HG03432 (cell line): ENCODE measurements at regions not wholly inside any gene's neighbourhood (a gene's known extent, or its start where the extent isn't known, plus 50 kb on each side); places are given as distances from the start of the nearest gene placed in this dataset.

Experiments
- ATAC-seq: cut with Tn5 transposase; IDR thresholded peaks from one replicate; pipeline ENCODE4 v1.9.1; 2021; ENCODE audit warnings: mild to moderate bottlenecking, moderate library complexity; ENCODE audit not compliant: unreplicated experiment

DNA sequence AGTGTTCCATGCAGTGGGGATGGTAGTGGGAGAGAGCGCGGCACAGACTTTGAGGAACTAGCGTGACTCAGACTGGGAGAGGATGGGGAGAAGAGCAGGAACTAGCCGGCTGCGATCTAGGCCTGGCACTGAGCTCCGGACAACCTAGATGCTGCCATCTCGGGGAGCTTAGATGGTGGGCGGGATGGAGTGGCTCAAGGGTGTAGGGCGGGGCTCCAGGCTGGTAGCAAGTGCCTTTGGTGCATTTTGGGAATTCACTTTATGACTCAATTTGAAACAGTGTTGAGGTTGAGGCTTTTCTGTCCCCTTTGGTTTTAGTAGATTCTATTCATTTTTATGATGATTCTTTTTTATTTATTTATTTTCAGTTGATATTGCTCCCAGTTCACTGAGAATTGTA lies 185.3 kb upstream of the GPR26 start:
- no peak for ATAC-seq

DNA sequence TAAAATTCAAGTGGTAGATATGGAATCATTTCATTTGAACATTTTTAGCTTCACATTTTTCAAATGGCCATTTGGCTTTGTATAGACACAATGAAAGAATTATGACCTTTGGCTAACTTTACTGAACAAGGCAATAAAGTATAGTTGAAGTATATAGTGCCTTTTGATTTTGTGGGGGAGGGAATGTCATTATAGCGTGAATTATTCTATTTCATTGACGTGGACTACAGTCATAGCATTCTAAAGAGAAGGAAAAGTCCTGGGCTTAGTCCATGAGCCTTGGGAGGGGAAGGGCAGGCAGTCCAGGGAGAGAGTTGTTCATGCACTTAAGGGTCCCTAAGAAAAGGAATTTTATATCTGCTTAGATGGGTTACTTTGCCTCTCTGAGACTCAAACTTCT lies 181.4 kb upstream of the GPR26 start:
- ATAC-seq: no peak

DNA sequence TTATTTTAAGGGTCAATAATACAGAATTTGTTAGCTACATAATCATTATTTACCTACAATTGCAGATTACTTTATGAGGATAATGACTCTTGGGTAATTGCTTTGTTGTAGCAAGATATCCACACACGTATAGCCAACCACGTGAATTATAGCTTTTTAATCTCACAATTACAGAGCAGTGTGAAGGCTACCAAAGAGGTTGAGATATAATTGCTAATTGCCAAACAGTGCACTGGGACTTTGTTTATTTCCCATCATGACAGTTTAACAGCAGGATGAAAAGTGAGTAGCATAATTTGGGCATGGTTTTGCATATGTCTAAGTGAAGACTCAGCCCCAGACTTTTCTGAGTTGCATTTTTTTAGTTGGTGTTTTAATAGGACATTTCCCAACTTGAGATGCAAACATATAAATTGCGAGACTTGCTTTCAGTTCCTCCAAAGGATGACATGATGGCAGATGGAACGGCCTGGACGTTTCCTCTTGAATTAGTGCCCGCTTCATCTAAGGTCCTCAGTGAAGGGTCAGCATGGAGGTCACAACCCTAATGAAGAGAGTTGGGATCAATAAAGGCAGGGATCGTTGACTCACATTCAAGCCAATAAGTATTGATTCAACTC lies 180.7 kb upstream of the GPR26 start:
- ATAC-seq: no peak

DNA sequence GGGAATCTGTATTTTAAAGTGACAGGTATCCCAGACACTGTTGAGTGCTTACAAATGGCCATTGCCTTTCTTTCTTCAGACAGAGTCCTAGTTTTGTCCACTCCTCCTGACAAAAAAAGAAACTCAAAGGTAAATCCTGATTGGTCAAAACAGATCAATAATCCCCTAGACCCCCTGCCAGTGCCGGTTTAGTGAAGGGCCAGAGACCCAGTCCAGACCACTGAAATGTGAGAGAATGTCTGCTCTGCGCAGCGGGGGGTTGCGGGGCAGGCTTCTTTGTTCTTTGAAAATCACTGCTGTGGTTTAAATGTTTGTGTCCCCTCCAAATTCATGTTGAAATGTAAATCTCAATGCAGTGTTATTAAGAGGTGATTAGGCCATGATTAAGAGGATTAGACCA lies 177.7 kb upstream of the GPR26 start:
- ATAC-seq: no peak

DNA sequence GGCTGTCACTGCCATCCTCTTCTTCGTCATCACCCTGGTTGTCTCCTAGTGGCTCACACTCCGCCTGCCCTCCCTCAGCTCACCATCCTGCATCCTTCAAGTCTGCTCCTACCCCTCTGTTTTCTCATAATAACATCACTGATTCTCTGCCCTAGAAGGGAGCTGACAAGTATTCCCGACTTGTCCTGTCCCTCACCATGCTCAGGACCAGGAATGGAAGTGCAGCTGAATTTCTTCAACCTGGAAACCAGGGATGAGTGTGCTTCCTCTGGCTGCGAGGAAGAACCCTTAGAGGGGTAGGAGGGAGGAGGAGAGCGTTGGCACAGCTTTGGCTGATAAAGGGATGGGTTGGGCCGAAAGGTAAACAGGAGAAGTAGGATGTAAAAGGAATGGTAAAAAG lies 174.8 kb upstream of the GPR26 start:
- ATAC-seq: no peak

DNA sequence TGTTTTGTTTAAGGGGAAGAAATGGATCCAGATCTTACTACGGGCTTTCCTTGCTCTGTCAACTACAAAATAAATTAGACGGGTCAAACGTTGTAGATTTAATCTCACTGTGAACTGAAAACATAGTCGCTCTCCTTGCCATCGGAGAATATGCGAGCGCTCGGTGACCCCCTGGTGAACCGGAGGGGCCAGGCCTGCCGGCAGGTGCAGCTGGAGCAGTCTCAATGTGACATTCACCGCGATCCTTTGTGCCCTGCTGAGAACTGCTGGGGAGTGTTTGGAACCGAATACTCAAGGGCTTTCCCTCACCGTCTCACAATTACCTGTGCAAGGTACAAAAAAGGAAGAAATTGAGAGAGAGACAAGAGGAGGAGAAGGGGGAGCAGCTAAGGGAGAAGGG lies 174.1 kb upstream of the GPR26 start:
- no peak for ATAC-seq

DNA sequence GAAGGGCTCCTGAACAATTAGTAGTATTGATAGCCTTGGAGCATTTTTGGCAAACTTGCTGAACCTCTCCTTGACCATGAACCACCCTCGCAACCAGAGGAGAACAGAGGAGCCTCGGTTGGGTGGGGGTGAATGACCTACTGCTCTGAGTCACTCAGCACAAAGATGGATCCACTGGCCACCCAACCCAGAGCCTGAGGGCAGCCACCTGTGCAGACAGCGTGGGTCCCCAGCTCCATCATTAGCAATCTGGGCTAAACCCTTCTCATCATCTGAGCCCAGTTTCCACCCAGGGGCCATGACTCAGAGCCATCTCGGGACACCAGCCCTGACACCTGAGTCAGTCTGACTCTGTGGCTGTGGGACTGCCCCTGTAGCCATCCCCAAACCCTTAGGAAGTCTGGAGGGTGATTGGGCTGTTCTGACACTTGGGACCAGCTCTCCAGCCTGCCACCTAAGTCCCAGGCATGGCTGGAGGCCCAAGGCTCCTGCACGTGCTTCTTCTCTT lies 171.8 kb upstream of the GPR26 start:
- no peak for ATAC-seq

DNA sequence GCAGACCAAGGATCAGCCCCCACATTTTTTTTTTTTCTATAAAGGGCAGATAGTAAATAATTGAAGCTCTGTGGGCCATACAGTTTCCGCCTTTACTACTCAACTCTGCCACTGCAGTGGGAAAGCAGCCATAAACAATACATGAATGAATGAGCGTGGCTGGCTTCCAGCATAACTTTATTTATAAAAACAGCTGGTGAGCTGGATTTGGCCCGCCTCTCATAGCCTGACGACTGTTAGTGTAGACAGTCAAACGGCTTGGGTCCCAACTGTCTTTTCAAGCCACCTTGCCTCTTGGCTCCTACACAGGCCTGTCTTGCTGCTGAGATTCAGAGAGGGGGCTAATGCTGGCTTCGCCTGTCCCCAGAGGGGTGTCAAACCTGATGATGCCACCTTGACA lies 169.8 kb upstream of the GPR26 start:
- no peak for ATAC-seq

DNA sequence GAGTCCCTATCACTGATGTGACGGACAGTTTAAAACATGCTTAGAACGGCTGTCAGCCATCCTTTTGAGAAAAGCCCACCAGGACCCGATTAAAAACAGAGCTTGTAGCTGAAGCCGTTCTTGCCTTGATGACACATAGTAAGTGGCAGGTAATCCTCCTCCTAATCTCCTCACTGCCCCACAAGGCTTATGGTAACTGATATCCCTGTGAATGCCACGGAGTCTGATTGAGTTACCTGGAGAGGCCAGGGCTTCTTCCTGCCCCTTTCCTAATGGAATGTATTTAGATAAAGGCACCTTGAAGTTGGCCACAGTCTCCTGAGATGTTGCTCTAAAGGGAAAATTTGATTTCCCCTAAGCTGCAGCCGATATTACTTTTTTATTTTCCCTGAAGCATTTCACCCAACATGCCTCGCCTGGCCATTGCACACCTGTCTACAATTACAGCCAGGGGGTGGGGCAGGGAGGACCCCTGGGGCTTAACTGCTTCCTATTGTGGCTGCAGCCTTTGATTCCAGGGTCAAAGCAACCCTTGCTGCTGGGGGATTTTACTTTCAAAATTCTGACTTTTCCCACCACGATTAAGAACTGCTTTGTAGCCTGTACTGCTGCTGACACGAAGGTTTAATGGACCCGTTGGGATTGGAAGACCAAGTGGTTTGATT lies 169.0 kb upstream of the GPR26 start:
- no peak for ATAC-seq

DNA sequence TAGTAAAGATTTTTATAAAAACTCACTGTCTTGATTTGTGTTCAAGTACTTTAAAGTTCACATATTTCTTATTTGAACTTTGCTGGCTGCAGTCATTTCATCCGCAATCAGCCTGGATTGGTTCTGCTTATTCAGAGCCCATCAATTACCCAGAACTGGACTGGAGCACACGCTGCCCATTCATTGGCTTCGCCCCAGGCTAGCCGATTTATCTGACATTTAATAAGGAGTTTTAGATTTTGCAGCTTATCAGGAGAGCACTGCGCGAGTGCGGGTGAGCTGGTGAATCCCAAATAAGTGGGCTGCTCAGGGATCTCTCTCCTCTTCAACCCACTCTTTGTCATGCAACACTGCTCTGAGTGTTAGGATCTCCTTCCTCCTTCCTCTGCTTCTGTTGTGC lies 166.0 kb upstream of the GPR26 start:
- ATAC-seq: no peak

DNA sequence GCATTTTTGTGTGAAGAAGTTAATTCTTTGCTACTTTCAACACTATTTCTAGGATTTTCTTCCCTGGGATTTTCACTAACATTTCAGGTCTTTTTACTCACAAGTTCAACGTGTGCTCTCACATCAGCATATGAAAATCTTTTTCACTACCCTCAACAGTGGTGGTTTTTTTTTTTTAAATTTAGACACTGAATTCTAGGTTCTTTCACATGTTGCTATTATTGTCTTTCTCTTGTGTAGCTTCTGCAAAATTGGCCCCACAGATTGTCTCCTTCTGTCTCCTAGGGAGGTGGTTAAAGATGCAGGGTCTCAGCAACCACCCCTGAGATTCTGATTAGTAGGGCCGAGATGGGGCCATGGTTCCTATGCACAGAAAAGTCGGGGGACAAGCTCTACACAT lies 165.0 kb upstream of the GPR26 start:
- ATAC-seq: no peak

DNA sequence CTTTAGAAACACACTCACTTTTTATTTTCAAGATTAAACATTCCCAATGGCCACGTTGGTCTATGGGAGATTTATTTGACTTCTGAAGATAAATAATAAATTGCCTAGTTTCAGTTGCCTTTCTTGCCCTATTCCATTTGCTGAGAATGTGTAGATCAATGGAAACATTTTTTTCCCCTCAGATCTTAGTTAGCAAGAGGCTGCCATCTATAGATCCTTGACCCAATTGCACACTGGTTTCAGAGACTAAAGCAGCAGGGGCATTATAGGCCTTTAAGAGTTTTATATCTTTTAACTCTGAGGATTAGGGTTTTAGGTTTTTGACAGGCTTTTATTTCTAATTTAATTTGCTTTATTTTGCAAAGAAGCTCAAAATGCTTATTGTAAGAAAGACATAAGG lies 163.2 kb upstream of the GPR26 start:
- ATAC-seq: no peak

DNA sequence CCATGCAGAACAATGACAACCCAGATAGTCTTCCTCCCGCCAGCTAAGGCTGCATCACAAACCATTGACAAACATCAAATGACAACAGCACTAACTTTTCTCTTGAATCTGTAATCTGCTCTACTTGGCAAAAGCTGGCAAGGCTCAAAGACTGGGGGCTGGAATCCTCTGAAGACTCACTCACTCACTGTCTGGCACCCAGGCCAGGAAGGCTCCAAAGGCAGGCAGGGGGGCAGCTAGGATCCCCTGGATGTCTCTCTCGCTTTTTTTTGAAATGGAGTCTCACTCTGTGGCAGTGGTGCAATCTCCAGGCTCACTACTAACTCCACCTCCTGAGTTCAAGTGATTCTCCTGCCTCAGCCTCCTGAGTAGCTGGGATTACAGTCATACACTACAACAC lies 159.7 kb upstream of the GPR26 start:
- ATAC-seq: no peak

DNA sequence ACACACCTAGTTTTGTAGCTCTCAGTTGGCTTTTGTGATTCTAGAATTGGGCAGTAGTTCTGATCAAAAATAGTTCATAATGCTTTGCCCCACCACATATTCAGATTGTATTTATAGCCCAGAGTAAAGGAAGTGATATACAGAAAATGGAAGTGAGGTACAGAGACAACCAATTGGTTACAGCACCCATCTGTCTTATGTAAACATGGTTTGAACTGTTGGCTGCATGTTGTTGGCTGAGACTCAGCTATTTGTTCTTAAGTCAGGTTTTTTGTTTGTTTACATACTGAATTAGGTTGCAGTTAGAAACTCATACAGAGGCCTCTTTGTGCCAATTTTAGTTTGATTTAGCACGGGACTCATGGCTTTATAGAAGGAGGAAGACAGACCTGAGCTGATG lies 158.9 kb upstream of the GPR26 start:
- ATAC-seq: peak; percentile 50

DNA sequence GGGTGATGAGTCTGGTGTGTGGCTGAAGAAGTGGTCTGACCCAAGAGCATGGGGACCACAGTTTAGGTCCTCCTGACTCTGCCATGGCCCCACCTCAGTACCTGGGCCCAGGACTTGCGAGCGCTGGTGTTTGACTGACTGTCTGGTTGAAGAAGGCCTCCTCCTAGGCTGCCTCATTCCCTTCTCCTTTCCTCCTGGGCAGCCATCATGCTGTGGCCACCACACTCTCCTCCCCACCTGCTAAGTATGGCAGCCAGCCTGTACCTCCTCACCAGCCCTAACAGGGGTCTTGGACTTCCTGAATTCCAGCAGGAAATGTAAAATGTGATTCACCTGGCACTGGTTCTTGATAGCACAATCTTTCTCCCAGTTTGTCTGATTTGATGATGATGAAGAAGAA lies 156.8 kb upstream of the GPR26 start:
- no peak for ATAC-seq

DNA sequence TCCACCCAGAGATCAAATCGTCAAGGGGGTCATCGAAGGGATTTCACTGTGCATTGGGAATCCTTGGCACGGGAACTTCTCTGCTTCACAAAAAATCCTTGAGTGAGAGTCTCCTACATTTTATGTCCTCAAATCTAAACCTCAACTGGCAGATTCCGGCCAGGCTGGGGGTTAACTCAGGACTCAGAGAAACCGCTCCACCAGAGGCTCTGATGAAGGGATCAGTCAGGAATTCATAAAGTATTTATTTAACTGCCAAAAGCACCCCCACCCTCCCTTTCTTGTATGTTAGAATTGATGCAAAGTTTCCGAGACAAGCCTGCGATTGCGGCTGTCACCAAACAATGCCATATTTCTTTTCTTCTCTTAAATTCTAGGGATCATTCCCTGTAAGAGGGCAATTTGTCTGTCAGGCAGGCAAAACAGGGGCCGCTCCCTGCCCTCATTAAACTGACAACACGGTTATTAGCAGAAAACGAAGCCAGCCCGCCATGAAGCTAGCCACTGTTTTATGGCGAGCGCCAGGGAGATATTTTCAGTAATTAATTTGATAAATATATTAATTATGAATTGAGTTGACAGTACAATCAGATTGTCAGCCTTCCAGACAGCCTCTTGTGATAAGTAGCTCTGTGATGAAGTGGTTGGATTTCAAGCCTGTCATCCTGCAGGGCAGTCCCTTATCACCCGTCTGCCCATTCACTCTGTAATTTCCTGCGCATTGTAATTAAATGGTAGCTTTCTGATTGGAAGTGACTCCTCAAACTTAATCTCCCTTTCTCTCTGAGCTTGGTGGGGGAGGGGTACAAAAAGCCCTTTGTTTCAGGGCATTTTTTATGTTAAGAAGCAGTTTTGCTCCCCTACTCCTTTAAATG lies 153.0 kb upstream of the GPR26 start:
- ATAC-seq: no peak

DNA sequence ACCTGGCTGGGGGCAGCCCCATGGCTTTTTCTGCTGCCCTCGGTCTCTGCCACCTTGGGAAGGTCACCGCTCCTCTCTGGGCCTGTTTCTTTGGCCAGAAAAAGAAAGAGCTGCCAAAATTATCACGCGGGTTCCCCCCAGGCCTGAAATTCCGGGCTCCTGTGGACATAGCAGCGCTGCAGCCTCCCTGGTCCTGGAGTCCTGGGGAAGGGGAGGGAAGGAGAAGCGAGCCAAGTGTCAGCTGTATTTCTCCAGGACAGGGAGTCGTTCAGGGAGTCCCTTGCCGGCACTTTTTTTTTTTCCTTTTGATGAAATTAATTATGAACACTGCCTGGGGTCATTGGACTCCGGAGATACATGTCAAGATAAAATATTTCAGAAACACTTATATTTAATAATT lies 152.3 kb upstream of the GPR26 start:
- no peak for ATAC-seq

DNA sequence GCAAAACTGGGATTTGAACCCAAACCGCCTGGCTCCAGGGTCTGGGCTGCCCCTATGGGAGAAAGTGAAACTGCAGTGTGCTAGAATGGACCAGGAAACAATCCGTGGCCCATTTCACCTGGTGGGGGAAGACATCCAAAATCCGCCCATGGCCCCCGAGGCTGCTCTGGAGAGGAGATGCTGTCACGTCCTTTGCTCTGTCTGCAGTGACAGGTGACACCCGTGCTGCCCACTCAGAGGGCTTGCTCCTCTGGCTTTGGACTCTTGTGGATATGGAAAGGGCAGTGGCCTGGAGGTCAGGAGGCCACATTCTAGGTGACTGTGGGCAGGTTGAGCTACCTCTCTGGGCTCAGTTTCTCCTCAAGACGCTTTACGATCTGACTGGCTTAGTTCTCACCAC lies 151.2 kb upstream of the GPR26 start:
- no peak for ATAC-seq

DNA sequence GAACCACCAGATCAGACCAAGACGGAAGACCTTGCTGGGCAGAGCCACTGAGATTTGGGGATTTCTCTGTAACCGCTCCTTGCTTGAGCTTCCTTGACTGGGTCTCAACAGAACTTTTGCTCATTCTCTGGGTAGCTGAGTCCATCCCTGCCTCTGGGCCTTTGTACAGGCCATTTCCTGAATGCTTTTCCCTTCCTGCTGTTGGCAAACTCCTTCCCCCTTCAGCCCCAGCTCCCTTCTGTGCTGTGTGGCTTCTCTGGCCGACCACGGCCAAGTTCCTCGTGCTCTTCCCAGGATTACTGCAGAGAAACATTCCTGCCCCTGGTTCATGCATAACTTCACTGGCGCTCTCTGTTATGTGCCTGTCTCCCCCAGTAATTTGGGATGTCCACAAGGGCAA lies 150.5 kb upstream of the GPR26 start:
- no peak for ATAC-seq

DNA sequence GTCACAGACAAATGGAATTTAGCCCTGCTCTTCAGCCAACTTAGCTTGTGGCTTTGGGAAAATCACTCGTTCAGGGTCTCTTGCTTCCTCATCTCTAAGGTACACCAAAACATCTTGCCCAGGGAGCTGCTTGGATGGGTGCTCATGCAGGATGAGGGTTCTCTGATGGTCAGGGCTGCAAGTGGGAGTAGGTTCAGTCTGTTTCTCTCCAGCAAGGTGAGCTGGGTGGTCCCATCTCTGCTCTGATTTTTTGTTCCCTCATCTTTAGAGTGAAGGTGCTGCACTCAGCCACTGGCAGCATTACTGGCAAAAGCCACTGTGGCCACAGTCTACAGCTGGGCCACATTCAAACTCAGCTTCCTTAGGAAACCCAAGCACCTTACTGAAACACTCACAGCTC lies 149.9 kb upstream of the GPR26 start:
- no peak for ATAC-seq

DNA sequence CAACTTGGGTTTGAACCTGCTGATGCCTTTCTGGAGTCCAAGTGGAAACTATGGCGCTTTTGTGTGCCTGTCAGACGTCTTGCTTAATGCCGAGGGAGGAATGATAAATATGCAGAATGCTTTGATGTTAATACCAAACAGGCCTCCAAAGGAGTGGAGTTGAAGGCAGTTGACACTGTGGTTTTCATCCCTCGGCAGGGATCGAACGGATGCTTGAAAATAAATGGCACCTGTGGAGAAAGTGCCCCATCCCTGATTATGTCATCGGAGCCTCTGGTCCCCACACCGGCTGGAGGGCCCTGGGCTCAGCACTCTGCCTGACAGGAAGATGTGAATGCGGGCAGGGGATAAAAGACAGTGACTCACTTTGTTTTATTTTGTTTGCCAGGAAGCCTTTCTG lies 148.7 kb upstream of the GPR26 start:
- ATAC-seq: no peak

DNA sequence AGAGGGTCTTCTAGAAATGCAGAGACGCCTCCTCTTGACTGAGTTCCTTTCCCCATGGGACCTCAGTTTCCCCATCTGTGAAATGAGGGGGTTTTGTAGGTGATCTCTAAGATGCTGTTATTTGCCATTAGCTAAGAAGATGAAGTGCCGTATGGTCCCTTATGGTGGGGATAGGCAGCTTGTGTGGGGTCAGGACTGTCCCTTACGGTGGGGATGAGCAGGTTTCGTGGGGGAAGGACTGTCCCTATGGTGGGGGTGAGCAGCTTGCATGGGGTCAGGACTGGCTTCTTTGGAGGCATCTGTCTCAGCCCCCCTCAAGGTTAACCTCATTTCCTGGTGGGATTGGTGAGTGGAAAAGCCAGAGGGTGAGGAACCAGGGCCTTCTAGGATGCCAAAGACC lies 148.3 kb upstream of the GPR26 start:
- no peak for ATAC-seq
